T-helper 17 cell (primary cell): ENCODE measurements at regions not wholly inside any gene's neighbourhood (a gene's known extent, or its start where the extent isn't known, plus 50 kb on each side); places are given as distances from the start of the nearest gene placed in this dataset.

Source experiments
- ATAC-seq: fragments of 150-1000 bp; cut with Tn5 transposase; 2 replicates; pipeline ENCODE4 v1.10.0; 2021; ENCODE audit warnings: mild to moderate bottlenecking, moderate library complexity
- DNase-seq, 3 donors: peaks; one replicate each; pipeline versions ENCODE4 v3.0.0 to v3.0.0-alpha.2; 2020 to 2021
- H3K9me3 ChIP-seq: one replicate; pipeline ENCODE4 v1.7.0; 2013; ENCODE audit warnings: low read length, mild to moderate bottlenecking; ENCODE audit not compliant: control insufficient read depth, poor library complexity, severe bottlenecking
- H3K27ac Mint-ChIP-seq: one replicate; pipeline ENCODE4 v1.8.0; 2022; ENCODE audit warnings: mild to moderate bottlenecking, moderate library complexity, mixed read lengths
- H3K27me3 Mint-ChIP-seq: one replicate; pipeline ENCODE4 v1.8.0; 2022; ENCODE audit warnings: mixed read lengths
- H3K36me3 Mint-ChIP-seq: one replicate; pipeline ENCODE4 v1.8.0; 2022; ENCODE audit warnings: low read depth, mixed read lengths
- H3K4me1 Mint-ChIP-seq: one replicate; pipeline ENCODE4 v1.8.0; 2022; ENCODE audit warnings: mild to moderate bottlenecking, mixed read lengths
- H3K4me3 Mint-ChIP-seq: one replicate; pipeline ENCODE4 v1.8.0; 2022; ENCODE audit warnings: mild to moderate bottlenecking, moderate library complexity, mixed read lengths

DNA sequence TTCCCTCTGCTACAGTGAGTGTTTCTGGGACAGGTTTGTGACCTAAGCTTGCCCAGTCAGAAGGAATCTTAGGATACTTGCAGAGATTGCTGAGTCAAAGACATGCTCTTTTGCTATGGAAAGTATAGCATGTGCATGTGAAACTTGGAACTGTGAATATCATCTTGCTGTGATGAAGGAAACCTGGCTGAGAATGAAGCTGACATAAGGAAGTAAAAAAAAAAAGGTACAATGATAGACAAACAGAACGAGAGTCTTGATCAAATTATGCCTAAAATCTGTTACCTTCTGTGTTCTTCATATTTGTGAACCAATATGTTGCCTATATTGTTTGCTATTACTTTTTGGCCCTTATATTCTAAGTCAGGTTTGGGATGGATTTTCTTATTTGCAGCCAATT lies 525.7 kb downstream of the NPIPA7 start:
- no peak overlapping the region for H3K4me3 Mint-ChIP-seq
- H3K9me3 ChIP-seq: no peaks in the 10 kb centered on the region
- ATAC-seq: no peak
- no peaks in the 10 kb centered on the region for H3K36me3 Mint-ChIP-seq
- peaks cover 7% of the 10 kb centered on the region for H3K27me3 Mint-ChIP-seq
- no peaks in the 10 kb centered on the region for H3K4me1 Mint-ChIP-seq
- DNase-seq: no peak
- H3K27ac Mint-ChIP-seq: no peak overlapping the region

GRCh38 chr16:16905850-16906249 lies 526.9 kb downstream of the NPIPA7 start:
- H3K4me3 Mint-ChIP-seq: no peak overlapping the region
- DNase-seq: no peak

GRCh38 chr16:16907089-16907488 lies 528.1 kb downstream of the NPIPA7 start:
- peaks cover 11% of the 10 kb centered on the region for H3K27me3 Mint-ChIP-seq
- no peak for ATAC-seq
- no peaks in the 10 kb centered on the region for H3K9me3 ChIP-seq
- H3K4me1 Mint-ChIP-seq: no peaks in the 10 kb centered on the region
- H3K36me3 Mint-ChIP-seq: peaks cover 2% of the 10 kb centered on the region
- no peak overlapping the region for H3K27ac Mint-ChIP-seq
- DNase-seq: no peak
- no peak overlapping the region for H3K4me3 Mint-ChIP-seq

More at GRCh38 chr16:16905850-16906249, 526.9 kb downstream of the NPIPA7 start:
- H3K9me3 ChIP-seq: no peaks in the 10 kb centered on the region
- Mint-ChIP-seq H3K36me3 (no peaks in the 10 kb centered on the region), H3K27me3 (peaks cover 7% of the 10 kb centered on the region), H3K4me1 (no peaks in the 10 kb centered on the region), H3K27ac (no peak overlapping the region)
- ATAC-seq: no peak

DNA sequence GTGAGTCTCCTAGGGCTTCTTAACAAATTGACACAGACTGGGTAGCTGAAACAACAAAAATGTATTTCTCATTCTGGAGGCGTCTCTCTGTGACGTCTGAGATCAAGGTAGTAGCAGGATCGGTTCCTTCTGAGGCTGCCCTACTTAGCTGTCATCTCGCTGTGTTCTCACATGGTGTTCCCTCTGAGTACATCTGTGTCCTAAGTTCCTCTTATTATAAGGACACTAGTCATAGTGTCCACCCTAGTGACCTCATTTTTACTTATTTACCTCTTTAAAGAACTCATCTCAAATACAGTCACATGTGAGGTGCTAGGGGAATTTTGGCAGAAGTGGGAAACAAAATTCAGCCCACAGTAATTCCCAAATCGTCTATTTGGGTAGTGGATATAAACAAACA lies 529.1 kb downstream of the NPIPA7 start:
- Mint-ChIP-seq H3K4me3 (no peak overlapping the region), H3K27ac (no peak overlapping the region), H3K4me1 (no peaks in the 10 kb centered on the region), H3K36me3 (peaks cover 3% of the 10 kb centered on the region), H3K27me3 (peaks cover 11% of the 10 kb centered on the region)
- ATAC-seq (no peak), DNase-seq (no peak)
- H3K9me3 ChIP-seq: no peaks in the 10 kb centered on the region

GRCh38 chr16:16909126-16909525 lies 530.2 kb downstream of the NPIPA7 start:
- no peaks in the 10 kb centered on the region for H3K9me3 ChIP-seq
- no peak overlapping the region for H3K27ac Mint-ChIP-seq
- peaks cover 3% of the 10 kb centered on the region for H3K36me3 Mint-ChIP-seq
- DNase-seq: no peak
- H3K4me3 Mint-ChIP-seq: no peak overlapping the region
- ATAC-seq: no peak
- peaks cover 16% of the 10 kb centered on the region for H3K27me3 Mint-ChIP-seq
- no peaks in the 10 kb centered on the region for H3K4me1 Mint-ChIP-seq

- Mint-ChIP-seq H3K27ac (no peak overlapping the region), H3K4me1 (no peaks in the 10 kb centered on the region), H3K4me3 (no peak overlapping the region), H3K36me3 (peaks cover 3% of the 10 kb centered on the region), H3K27me3 (peaks cover 25% of the 10 kb centered on the region)
- no peak for ATAC-seq
- no peaks in the 10 kb centered on the region for H3K9me3 ChIP-seq
- DNase-seq: no peak
Measured at GRCh38 chr16:16910666-16911065, 531.7 kb downstream of the NPIPA7 start.

- no peak for ATAC-seq
- no peak overlapping the region for H3K4me3 Mint-ChIP-seq
Measured at GRCh38 chr16:16915771-16916170, 536.8 kb downstream of the NPIPA7 start.

GRCh38 chr16:16917191-16917785 lies 538.3 kb downstream of the NPIPA7 start:
- H3K36me3 Mint-ChIP-seq: no peaks in the 10 kb centered on the region
- H3K27me3 Mint-ChIP-seq: peaks cover 51% of the 10 kb centered on the region
- H3K4me1 Mint-ChIP-seq: peaks cover 2% of the 10 kb centered on the region
- H3K27ac Mint-ChIP-seq: no peak overlapping the region
- ATAC-seq (no peak), DNase-seq (no peak)
- H3K9me3 ChIP-seq: no peaks in the 10 kb centered on the region
- H3K4me3 Mint-ChIP-seq: no peak overlapping the region

More at GRCh38 chr16:16915771-16916170, 536.8 kb downstream of the NPIPA7 start:
- peaks cover 45% of the 10 kb centered on the region for H3K27me3 Mint-ChIP-seq
- peaks cover 3% of the 10 kb centered on the region for H3K36me3 Mint-ChIP-seq
- no peaks in the 10 kb centered on the region for H3K4me1 Mint-ChIP-seq
- H3K9me3 ChIP-seq: no peaks in the 10 kb centered on the region
- H3K27ac Mint-ChIP-seq: no peak overlapping the region
- no peak for DNase-seq

- H3K9me3 ChIP-seq: no peaks in the 10 kb centered on the region
- ATAC-seq (no peak), DNase-seq (no peak)
- no peaks in the 10 kb centered on the region for H3K36me3 Mint-ChIP-seq
- peaks cover 2% of the 10 kb centered on the region for H3K4me1 Mint-ChIP-seq
- no peak overlapping the region for H3K27ac Mint-ChIP-seq
- H3K27me3 Mint-ChIP-seq: peaks cover 17% of the 10 kb centered on the region
- H3K4me3 Mint-ChIP-seq: no peak overlapping the region
Measured at GRCh38 chr16:16923479-16923878, 544.5 kb downstream of the NPIPA7 start.

DNA sequence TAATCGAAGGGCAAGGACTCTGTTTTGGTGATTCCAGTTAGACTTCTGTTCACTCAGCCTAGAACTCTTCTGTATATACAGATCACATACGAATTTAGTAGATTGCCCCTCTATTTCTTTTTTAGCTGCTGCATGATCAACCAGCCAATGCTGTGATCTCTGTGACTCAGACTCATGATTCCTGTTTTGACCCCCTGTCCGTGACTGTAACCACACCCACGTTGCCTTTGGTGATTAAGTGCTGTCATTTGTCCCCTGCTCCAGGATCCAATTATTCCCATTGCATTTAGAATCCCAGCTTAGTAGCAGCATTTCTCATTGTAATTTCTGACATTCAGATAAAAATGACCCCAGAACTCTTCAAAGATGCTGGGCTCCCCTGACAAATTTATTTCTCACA lies 545.7 kb downstream of the NPIPA7 start:
- peaks cover 2% of the 10 kb centered on the region for H3K4me1 Mint-ChIP-seq
- H3K36me3 Mint-ChIP-seq: no peaks in the 10 kb centered on the region
- no peak for ATAC-seq
- peaks cover 14% of the 10 kb centered on the region for H3K27me3 Mint-ChIP-seq
- no peak for DNase-seq
- no peak overlapping the region for H3K4me3 Mint-ChIP-seq
- no peaks in the 10 kb centered on the region for H3K9me3 ChIP-seq
- no peak overlapping the region for H3K27ac Mint-ChIP-seq

- H3K4me3 Mint-ChIP-seq: no peak overlapping the region
- H3K27me3 Mint-ChIP-seq: peaks cover 13% of the 10 kb centered on the region
- DNase-seq (no peak), ATAC-seq (no peak)
- no peaks in the 10 kb centered on the region for H3K36me3 Mint-ChIP-seq
- no peaks in the 10 kb centered on the region for H3K9me3 ChIP-seq
- H3K27ac Mint-ChIP-seq: no peak overlapping the region
- peaks cover 2% of the 10 kb centered on the region for H3K4me1 Mint-ChIP-seq
Measured at GRCh38 chr16:16925432-16925831, 545.3 kb downstream of the XYLT1 start.

GRCh38 chr16:16928532-16929109 lies 542.1 kb downstream of the XYLT1 start:
- ATAC-seq: no peak
- no peaks in the 10 kb centered on the region for H3K9me3 ChIP-seq
- no peak overlapping the region for H3K27ac Mint-ChIP-seq
- no peaks in the 10 kb centered on the region for H3K4me1 Mint-ChIP-seq
- no peak overlapping the region for H3K4me3 Mint-ChIP-seq
- no peak for DNase-seq
- no peaks in the 10 kb centered on the region for H3K36me3 Mint-ChIP-seq
- H3K27me3 Mint-ChIP-seq: peaks cover 5% of the 10 kb centered on the region

DNA sequence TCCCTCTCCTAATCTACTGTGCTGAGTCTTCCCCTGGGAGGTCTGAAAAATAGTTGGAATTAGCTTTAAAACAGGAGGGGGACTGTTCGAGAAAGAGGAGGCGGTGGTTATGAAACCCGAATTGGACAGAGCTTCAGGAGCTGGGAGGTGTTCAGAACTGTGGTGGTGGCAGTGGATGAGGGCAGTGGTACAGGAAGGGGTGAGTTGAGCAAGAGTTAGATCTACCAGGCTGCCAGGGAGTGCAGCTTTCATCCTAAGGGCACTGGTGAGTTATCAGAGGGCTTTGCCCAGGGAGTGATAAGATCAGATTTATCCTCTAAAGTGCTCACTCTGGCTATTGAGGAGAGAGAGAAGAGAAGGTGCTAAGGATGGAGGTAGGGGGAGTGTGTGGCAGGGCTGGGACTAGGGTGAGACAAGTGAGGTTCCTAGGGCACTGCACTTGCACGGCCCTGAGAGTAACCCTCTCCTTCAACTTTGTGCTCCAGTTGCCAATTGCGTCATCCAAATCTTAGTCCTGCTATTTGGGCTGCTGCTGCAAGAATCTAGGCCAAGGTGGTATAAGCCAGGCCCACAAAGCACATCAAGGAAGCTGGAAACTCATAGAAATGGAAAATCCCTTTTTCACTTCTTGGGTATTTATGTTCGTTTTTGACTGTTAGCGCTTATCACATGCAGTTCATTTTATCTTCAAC lies 540.3 kb downstream of the XYLT1 start:
- H3K27me3 Mint-ChIP-seq: peaks cover 5% of the 10 kb centered on the region
- DNase-seq (no peak), ATAC-seq (peak; percentile 45)
- H3K36me3 Mint-ChIP-seq: no peaks in the 10 kb centered on the region
- no peak overlapping the region for H3K4me3 Mint-ChIP-seq
- H3K27ac Mint-ChIP-seq: peak overlapping the region; percentile 24
- no peaks in the 10 kb centered on the region for H3K4me1 Mint-ChIP-seq
- no peaks in the 10 kb centered on the region for H3K9me3 ChIP-seq

GRCh38 chr16:16933861-16934260 lies 536.9 kb downstream of the XYLT1 start:
- Mint-ChIP-seq H3K4me3 (no peak overlapping the region), H3K36me3 (no peaks in the 10 kb centered on the region), H3K27me3 (peaks cover 13% of the 10 kb centered on the region), H3K4me1 (no peaks in the 10 kb centered on the region), H3K27ac (no peak overlapping the region)
- no peaks in the 10 kb centered on the region for H3K9me3 ChIP-seq
- no peak for ATAC-seq
- DNase-seq: no peak
